RWPE2 (cell line): ENCODE measurements at regions not wholly inside any gene's neighbourhood (a gene's known extent, or its start where the extent isn't known, plus 50 kb on each side); places are given as distances from the start of the nearest gene placed in this dataset.

Source experiments
- ATAC-seq: fragments of 200-7000 bp; cut with Tn5 transposase; 3 replicates; pipeline ENCODE4 v1.9.1; 2021; ENCODE audit warnings: low read depth
- DNase-seq: peaks from one replicate; pipeline ENCODE4 v3.0.0-alpha.2; 2020; ENCODE audit warnings: low spot score
- H3K27ac ChIP-seq: fragments of 450-650 bp; 2 replicates; pipeline ENCODE4 v1.5.1; 2017; ENCODE audit warnings: mild to moderate bottlenecking; ENCODE audit not compliant: poor library complexity, severe bottlenecking
- H3K27me3 ChIP-seq: fragments of 250-450 bp; sonication (Bioruptor Pico); 2 replicates; pipeline ENCODE4 v1.5.1; 2021; ENCODE audit warnings: mild to moderate bottlenecking, moderate library complexity; ENCODE audit not compliant: insufficient read depth, poor library complexity, severe bottlenecking
- H3K36me3 ChIP-seq: fragments of 250-450 bp; sonication (Bioruptor Pico); 2 replicates; pipeline ENCODE4 v1.5.1; 2020; ENCODE audit warnings: low read depth, mild to moderate bottlenecking, moderate library complexity
- H3K4me1 ChIP-seq: fragments of 250-450 bp; sonication (Bioruptor Pico); 2 replicates; pipeline ENCODE4 v1.5.1; 2021; ENCODE audit warnings: mild to moderate bottlenecking, moderate library complexity; ENCODE audit not compliant: insufficient read depth, poor library complexity, severe bottlenecking
- H3K4me3 ChIP-seq: fragments of 250-450 bp; sonication (Bioruptor Pico); 2 replicates; pipeline ENCODE4 v1.5.1; 2021; ENCODE audit warnings: mild to moderate bottlenecking, moderate library complexity; ENCODE audit not compliant: severe bottlenecking
- H3K9me3 ChIP-seq: fragments of 250-450 bp; sonication (Bioruptor Pico); 2 replicates; pipeline ENCODE4 v1.5.1; 2021; ENCODE audit warnings: mild to moderate bottlenecking, moderate library complexity; ENCODE audit not compliant: severe bottlenecking
- CTCF ChIP-seq: fragments of 450-650 bp; IDR thresholded peaks from one replicate; pipeline ENCODE4 v1.5.1; 2017; ENCODE audit warnings: mild to moderate bottlenecking, moderate library complexity; ENCODE audit not compliant: poor library complexity, severe bottlenecking

DNA sequence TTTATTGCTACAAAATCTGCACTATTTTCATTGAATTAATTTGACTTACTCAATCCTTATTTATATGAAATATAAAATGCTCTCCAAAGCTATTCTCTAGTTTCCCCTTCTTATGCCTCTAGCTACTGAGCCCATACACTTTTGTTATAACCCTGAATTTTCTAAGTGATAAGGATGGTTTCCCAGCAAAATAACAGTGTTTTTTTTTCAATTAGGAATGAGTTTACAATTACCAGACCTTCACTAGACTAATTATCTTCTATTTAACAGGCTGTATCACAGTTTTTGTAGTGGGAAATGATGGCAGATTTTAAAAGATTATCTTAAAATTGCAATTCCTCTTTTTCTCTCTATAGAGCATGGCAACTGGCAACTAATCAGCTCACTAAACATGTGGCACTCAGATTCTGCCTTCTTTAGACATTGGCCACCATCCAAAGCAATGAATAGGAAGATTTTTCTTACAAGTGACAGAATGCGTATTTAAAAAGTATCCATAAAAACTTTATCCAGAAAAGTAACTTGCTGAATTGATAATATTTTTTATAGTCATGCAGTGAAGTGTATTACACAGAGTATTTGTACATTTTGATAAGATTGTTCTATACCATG, 585.7 kb upstream of the ZNF608 start:
- H3K36me3 ChIP-seq, result no peaks in the 10 kb centered on the region
- ATAC-seq, result no peak
- H3K27ac ChIP-seq, result no peak overlapping the region

DNA sequence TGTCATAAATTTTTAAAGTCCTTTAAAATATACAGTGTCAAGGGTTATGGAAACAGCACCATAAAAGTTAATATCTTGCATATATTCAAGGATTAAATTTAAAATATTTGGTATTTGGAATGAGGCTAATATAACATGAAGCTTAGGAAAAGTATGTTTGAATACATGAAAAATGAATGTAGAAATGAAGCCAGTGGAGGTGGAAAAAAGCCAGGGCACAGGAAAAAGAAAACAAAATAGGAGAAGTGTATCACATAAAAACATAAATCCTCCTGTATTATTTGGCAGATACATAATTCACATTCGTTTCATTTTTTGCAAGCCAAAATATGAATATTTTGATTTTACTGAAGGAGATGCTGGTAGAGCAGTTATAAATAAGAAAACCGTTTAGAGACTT, 587.0 kb upstream of the ZNF608 start:
- Histone ChIP-seq H3K4me3 (no peak overlapping the region), H3K4me1 (no peaks in the 10 kb centered on the region), H3K27ac (no peak overlapping the region), H3K9me3 (no peaks in the 10 kb centered on the region), H3K27me3 (no peaks in the 10 kb centered on the region), H3K36me3 (no peaks in the 10 kb centered on the region)
- no peak for TF ChIP-seq CTCF
- no peak for ATAC-seq
- no peak for DNase-seq

More for the DNA sequence above, 585.7 kb upstream of the ZNF608 start:
- Histone ChIP-seq H3K9me3 (no peaks in the 10 kb centered on the region), H3K4me3 (no peak overlapping the region), H3K4me1 (no peaks in the 10 kb centered on the region), H3K27me3 (no peaks in the 10 kb centered on the region)
- DNase-seq, result no peak
- TF ChIP-seq CTCF, result no peak

- H3K9me3 ChIP-seq, result no peaks in the 10 kb centered on the region
- no peak for TF ChIP-seq CTCF
- no peak overlapping the region for H3K4me3 ChIP-seq
- no peak overlapping the region for H3K27ac ChIP-seq
- no peak for DNase-seq
- no peak for ATAC-seq
- H3K36me3 ChIP-seq, result no peaks in the 10 kb centered on the region
- no peaks in the 10 kb centered on the region for H3K27me3 ChIP-seq
- H3K4me1 ChIP-seq, result peaks cover 5% of the 10 kb centered on the region
These were observed 590.0 kb upstream of the ZNF608 start for GRCh38 chr5:125336401-125336800.

- H3K4me1 ChIP-seq, result peaks cover 5% of the 10 kb centered on the region
- no peak for TF ChIP-seq CTCF
- H3K27ac ChIP-seq, result no peak overlapping the region
- H3K9me3 ChIP-seq, result no peaks in the 10 kb centered on the region
- ATAC-seq (no peak), DNase-seq (no peak)
- no peak overlapping the region for H3K4me3 ChIP-seq
- H3K36me3 ChIP-seq, result no peaks in the 10 kb centered on the region
- no peaks in the 10 kb centered on the region for H3K27me3 ChIP-seq
These were observed 590.9 kb upstream of the ZNF608 start for GRCh38 chr5:125337294-125337693.

- no peak for TF ChIP-seq CTCF
- ATAC-seq, result no peak
- H3K4me3 ChIP-seq, result no peak overlapping the region
These were observed 592.2 kb upstream of the ZNF608 start for GRCh38 chr5:125338440-125339174.

More at GRCh38 chr5:125338440-125339174, 592.2 kb upstream of the ZNF608 start:
- no peaks in the 10 kb centered on the region for H3K9me3 ChIP-seq
- no peak for DNase-seq
- peaks cover 5% of the 10 kb centered on the region for H3K4me1 ChIP-seq
- no peaks in the 10 kb centered on the region for H3K27me3 ChIP-seq
- no peak overlapping the region for H3K27ac ChIP-seq
- no peaks in the 10 kb centered on the region for H3K36me3 ChIP-seq
